WTC11 (cell line): ENCODE measurements at regions not wholly inside any gene's neighbourhood (a gene's known extent, or its start where the extent isn't known, plus 50 kb on each side); places are given as distances from the start of the nearest gene placed in this dataset.
"Not testable (repeated sequence)": the region's sequence is repeated elsewhere in the genome, so short reads cannot be mapped to it uniquely, and the experiment has no call there.

Experiments used
- ATAC-seq: fragments of 200-7000 bp; cut with Tn5 transposase; 2 replicates; pipeline ENCODE4 v1.10.0; 2021; ENCODE audit warnings: mild to moderate bottlenecking, moderate library complexity
- CTCF ChIA-PET: fragments of 300-600 bp; sonication (Branson Sonifier 250); formaldehyde crosslinking; loops from one replicate; lab custom pipeline; 2021; ENCODE audit warnings: antibody characterized with exemption; lab: Charles Lee
- POLR2A ChIA-PET: fragments of 350-600 bp; sonication (Branson Sonifier 250); formaldehyde crosslinking; loops from one replicate; lab custom pipeline; 2021; ENCODE audit warnings: antibody characterized with exemption; lab: Charles Lee
- DNase-seq: peaks from one replicate; pipeline ENCODE4 v3.0.0; 2021; ENCODE audit warnings: low spot score
- H3K27ac Mint-ChIP-seq: 2 replicates; pipeline ENCODE4 v1.8.0; 2021; ENCODE audit warnings: mixed read lengths
- H3K27me3 Mint-ChIP-seq: 2 replicates; pipeline ENCODE4 v1.8.0; 2021; ENCODE audit warnings: low read depth, mild to moderate bottlenecking, moderate library complexity, mixed read lengths
- H3K36me3 Mint-ChIP-seq: 2 replicates; pipeline ENCODE4 v1.8.0; 2021; ENCODE audit warnings: mixed read lengths
- H3K4me1 Mint-ChIP-seq: 2 replicates; pipeline ENCODE4 v1.8.0; 2022; ENCODE audit warnings: mixed read lengths
- H3K4me3 Mint-ChIP-seq: 2 replicates; pipeline ENCODE4 v1.8.0; 2021; ENCODE audit warnings: mild to moderate bottlenecking, moderate library complexity, mixed read lengths
- H3K9me3 Mint-ChIP-seq: 2 replicates; pipeline ENCODE4 v1.8.0; 2021; ENCODE audit warnings: mixed read lengths
- ATF1 ChIP-seq: sonication (generic); formaldehyde crosslinking; IDR thresholded peaks from 2 replicates; pipeline ENCODE4 v1.8.1; 2023; ENCODE audit warnings: mild to moderate bottlenecking, moderate library complexity, missing genetic modification reagents
- ETV6 ChIP-seq: sonication (generic); formaldehyde crosslinking; IDR thresholded peaks from 2 replicates; pipeline ENCODE4 v1.8.1; 2022; ENCODE audit warnings: mild to moderate bottlenecking, missing genetic modification reagents
- FOXP1 ChIP-seq: sonication (generic); formaldehyde crosslinking; IDR thresholded peaks from 2 replicates; pipeline ENCODE4 v1.8.0; 2022; ENCODE audit warnings: missing genetic modification reagents, mild to moderate bottlenecking, moderate library complexity, borderline replicate concordance
- MXD4 ChIP-seq: fragments of 250-450 bp; sonication (Bioruptor Pico); IDR thresholded peaks from 2 replicates; pipeline ENCODE4 v1.8.0; 2021; ENCODE audit warnings: mild to moderate bottlenecking, moderate library complexity, borderline replicate concordance
- NFYB ChIP-seq: sonication (generic); formaldehyde crosslinking; conservative IDR thresholded peaks from 2 replicates; pipeline ENCODE4 v1.8.0; 2022; ENCODE audit warnings: low read depth, missing genetic modification reagents
- NR2C2 ChIP-seq: sonication (generic); formaldehyde crosslinking; IDR thresholded peaks from 2 replicates; pipeline ENCODE4 v1.8.0; 2022; ENCODE audit warnings: mild to moderate bottlenecking, missing genetic modification reagents
- RELA ChIP-seq: sonication (generic); formaldehyde crosslinking; IDR thresholded peaks from 2 replicates; pipeline ENCODE4 v1.8.1; 2022; ENCODE audit warnings: missing genetic modification reagents, mild to moderate bottlenecking, borderline replicate concordance
- TF ChIP-seq, protein P1 (sequence below): sonication (generic); formaldehyde crosslinking; IDR thresholded peaks from 2 replicates; pipeline ENCODE4 v1.8.0; 2022; ENCODE audit warnings: mild to moderate bottlenecking, missing genetic modification reagents
- TF ChIP-seq, protein P2 (sequence below): fragments of 200-600 bp; IDR thresholded peaks from 2 replicates; pipeline ENCODE4 v1.8.0; 2022; ENCODE audit warnings: antibody characterized with exemption
- TF ChIP-seq, protein P3 (sequence below): sonication (generic); formaldehyde crosslinking; IDR thresholded peaks from 2 replicates; pipeline ENCODE4 v1.8.1; 2023; ENCODE audit warnings: mild to moderate bottlenecking, missing genetic modification reagents, borderline replicate concordance
- TF ChIP-seq, protein P4 (sequence below): sonication (generic); formaldehyde crosslinking; IDR thresholded peaks from 2 replicates; pipeline ENCODE4 v1.8.0; 2022; ENCODE audit warnings: mild to moderate bottlenecking, missing genetic modification reagents
- TF ChIP-seq, protein P5 (sequence below): sonication (generic); formaldehyde crosslinking; IDR thresholded peaks from 2 replicates; pipeline ENCODE4 v1.8.0; 2022; ENCODE audit warnings: missing genetic modification reagents
- TF ChIP-seq, protein P6 (sequence below): sonication (generic); formaldehyde crosslinking; IDR thresholded peaks from 2 replicates; pipeline ENCODE4 v1.8.0; 2022; ENCODE audit warnings: mild to moderate bottlenecking, missing genetic modification reagents

DNA sequence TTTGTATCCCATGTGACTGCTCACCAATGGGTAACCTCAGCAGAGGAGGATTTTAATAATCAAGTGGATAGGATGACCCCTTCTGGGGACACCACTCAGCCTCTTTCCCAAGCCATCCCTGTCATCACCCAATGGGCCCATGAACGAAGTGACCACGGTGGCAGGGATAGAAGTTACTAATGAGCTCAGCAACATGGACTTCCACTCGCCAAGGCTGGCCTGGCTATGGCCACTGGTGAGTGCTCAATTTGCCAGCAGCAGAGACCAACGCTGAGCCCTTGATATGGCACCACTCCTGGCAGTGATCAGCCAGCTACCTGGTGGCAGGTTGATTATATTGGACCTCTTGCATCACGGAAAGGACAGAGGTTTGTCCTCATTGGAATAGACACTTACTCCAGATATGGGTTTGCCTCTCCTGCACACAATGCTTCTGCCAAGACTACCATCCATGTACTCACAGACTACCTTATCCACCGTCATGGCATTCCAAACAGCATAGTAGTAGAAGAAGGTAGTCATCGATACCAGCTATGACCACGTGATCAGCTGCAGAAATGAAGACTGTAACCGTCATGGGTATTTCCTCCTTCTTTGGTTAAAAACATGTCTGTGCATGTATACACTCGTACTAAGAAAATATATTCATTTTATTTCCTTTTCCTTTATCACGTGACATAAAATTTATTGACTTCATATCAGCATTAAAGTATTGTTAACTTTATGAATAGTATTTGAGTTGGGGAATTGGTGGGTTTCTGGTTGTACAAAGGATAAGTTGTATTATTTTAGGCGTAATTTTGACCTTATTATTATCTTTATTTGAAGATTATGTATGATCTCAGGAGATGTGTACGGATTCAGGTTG lies 562.6 kb downstream of the PTPRU start:
- TF ChIP-seq NR2C2 (CRISPR knock-in tag) (no peak), ATF1 (CRISPR knock-in tag) (no peak)
- TF ChIP-seq, all 79 proteins: peak for 0
- ChIA-PET POLR2A (no interaction called here), CTCF (no interaction called here)
- no peak overlapping the region for H3K4me3 Mint-ChIP-seq
- DNase-seq: no peak
- peaks cover 9% of the 10 kb centered on the region for H3K36me3 Mint-ChIP-seq
- H3K4me1 Mint-ChIP-seq: no peaks in the 10 kb centered on the region
- peaks cover 31% of the 10 kb centered on the region for H3K9me3 Mint-ChIP-seq
- no peak for ATAC-seq
- no peaks in the 10 kb centered on the region for H3K27me3 Mint-ChIP-seq
- H3K27ac Mint-ChIP-seq: no peak overlapping the region

DNA sequence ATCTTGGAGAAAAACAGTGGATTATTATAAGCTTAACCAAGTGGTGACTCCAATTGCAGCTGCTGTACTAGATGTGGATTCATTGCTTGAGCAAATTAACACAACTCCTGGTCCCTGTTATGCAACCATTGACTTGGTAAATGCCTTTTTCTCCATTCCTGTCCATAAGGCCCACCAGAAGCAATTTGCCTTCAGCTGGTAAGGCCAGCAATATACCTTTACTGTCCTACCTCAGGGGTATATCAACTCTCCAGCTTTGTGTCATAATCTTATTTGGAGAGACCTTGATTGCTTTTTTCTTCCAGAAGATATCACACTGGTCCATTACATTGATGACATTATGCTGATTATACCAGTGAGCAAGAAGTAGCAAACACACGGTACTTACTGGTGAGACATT lies 560.8 kb downstream of the PTPRU start:
- H3K27ac Mint-ChIP-seq, H3K4me3 Mint-ChIP-seq, CTCF ChIA-PET, H3K36me3 Mint-ChIP-seq, H3K27me3 Mint-ChIP-seq, ATAC-seq, DNase-seq, POLR2A ChIA-PET, H3K4me1 Mint-ChIP-seq: not testable (repeated sequence)
- peaks cover 31% of the 10 kb centered on the region for H3K9me3 Mint-ChIP-seq

DNA sequence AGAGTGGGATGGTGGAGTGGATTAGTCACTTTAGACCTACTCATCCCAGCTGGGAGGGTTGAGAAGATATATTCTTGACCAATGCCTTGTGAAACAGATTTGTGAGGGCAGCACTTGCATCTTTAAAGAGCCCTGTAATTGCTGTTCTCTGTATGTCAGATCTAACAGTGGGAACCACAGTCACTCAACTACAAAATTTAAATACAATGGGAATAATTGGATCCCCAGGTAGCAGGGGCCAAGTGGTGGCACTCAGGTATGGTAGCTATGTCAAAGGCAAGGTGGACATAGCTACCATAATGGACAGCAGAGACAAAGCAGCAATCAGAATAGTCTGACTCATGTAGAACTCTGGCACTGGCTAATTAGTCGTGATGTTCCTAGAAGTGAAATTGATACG lies 559.6 kb downstream of the PTPRU start:
- DNase-seq, H3K36me3 Mint-ChIP-seq, H3K27me3 Mint-ChIP-seq, H3K27ac Mint-ChIP-seq, ATAC-seq, H3K4me3 Mint-ChIP-seq, H3K4me1 Mint-ChIP-seq, POLR2A ChIA-PET: not testable (repeated sequence)
- H3K9me3 Mint-ChIP-seq: peaks cover 31% of the 10 kb centered on the region
- CTCF ChIA-PET: interaction anchor here (1.2 kb wide), 1 partner anchor 316 kb away, joined by 3 read pairs; no protein-coding TSS in a partner anchor

DNA sequence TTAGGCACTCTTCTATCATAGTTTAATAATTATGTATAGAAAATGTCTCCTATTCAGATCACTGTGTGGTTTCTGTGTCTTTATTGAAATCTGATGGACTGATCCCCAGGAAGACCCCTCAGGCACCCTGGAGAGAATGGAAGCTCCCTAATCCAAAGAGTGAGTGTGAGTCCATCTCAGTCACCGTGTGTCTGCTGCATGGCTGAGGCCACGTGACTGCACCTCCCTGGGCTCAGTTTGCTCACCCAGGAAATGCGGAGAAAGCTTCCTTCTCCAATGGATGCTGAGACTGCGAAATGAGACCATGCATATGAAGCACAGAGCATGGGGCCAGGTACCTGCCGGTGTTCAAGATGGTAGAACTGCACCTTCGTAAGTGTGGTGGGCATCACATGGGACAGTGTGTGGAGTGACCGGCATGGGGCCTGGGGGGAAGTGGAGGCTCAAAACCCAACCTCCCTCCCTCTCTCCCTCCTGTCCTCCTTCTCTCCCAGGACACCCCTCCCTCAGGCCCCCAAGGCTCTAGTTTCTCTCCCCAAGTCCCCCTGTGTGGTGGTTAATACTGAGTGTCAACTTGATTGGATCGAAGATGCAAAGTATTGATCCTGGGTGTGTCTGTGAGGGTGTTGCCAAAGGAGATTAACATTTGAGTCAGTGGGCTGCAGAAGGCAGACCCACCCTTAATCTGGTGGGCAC lies 557.5 kb downstream of the PTPRU start:
- no peak overlapping the region for H3K4me3 Mint-ChIP-seq
- H3K27ac Mint-ChIP-seq: no peak overlapping the region
- H3K27me3 Mint-ChIP-seq: no peaks in the 10 kb centered on the region; the same call in 1 of the 2 replicates
- ATAC-seq: no peak
- peaks cover 9% of the 10 kb centered on the region for H3K36me3 Mint-ChIP-seq
- DNase-seq: no peak
- ChIA-PET POLR2A (no interaction called here), CTCF (interaction anchor here (0.6 to 1.7 kb wide), 37 partner anchors 8 to 587 kb away, joined by 3 to 37 read pairs (median 6); no protein-coding TSS in a partner anchor)
- H3K4me1 Mint-ChIP-seq: peaks cover 4% of the 10 kb centered on the region; the same call in 1 of the 2 replicates
- peaks cover 31% of the 10 kb centered on the region for H3K9me3 Mint-ChIP-seq
- TF ChIP-seq, protein P1, sequence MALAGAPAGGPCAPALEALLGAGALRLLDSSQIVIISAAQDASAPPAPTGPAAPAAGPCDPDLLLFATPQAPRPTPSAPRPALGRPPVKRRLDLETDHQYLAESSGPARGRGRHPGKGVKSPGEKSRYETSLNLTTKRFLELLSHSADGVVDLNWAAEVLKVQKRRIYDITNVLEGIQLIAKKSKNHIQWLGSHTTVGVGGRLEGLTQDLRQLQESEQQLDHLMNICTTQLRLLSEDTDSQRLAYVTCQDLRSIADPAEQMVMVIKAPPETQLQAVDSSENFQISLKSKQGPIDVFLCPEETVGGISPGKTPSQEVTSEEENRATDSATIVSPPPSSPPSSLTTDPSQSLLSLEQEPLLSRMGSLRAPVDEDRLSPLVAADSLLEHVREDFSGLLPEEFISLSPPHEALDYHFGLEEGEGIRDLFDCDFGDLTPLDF (CRISPR knock-in tag): no peak
- TF ChIP-seq, protein P2, sequence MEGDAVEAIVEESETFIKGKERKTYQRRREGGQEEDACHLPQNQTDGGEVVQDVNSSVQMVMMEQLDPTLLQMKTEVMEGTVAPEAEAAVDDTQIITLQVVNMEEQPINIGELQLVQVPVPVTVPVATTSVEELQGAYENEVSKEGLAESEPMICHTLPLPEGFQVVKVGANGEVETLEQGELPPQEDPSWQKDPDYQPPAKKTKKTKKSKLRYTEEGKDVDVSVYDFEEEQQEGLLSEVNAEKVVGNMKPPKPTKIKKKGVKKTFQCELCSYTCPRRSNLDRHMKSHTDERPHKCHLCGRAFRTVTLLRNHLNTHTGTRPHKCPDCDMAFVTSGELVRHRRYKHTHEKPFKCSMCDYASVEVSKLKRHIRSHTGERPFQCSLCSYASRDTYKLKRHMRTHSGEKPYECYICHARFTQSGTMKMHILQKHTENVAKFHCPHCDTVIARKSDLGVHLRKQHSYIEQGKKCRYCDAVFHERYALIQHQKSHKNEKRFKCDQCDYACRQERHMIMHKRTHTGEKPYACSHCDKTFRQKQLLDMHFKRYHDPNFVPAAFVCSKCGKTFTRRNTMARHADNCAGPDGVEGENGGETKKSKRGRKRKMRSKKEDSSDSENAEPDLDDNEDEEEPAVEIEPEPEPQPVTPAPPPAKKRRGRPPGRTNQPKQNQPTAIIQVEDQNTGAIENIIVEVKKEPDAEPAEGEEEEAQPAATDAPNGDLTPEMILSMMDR: no peak
- TF ChIP-seq RELA: no peak
- TF ChIP-seq, protein P3, sequence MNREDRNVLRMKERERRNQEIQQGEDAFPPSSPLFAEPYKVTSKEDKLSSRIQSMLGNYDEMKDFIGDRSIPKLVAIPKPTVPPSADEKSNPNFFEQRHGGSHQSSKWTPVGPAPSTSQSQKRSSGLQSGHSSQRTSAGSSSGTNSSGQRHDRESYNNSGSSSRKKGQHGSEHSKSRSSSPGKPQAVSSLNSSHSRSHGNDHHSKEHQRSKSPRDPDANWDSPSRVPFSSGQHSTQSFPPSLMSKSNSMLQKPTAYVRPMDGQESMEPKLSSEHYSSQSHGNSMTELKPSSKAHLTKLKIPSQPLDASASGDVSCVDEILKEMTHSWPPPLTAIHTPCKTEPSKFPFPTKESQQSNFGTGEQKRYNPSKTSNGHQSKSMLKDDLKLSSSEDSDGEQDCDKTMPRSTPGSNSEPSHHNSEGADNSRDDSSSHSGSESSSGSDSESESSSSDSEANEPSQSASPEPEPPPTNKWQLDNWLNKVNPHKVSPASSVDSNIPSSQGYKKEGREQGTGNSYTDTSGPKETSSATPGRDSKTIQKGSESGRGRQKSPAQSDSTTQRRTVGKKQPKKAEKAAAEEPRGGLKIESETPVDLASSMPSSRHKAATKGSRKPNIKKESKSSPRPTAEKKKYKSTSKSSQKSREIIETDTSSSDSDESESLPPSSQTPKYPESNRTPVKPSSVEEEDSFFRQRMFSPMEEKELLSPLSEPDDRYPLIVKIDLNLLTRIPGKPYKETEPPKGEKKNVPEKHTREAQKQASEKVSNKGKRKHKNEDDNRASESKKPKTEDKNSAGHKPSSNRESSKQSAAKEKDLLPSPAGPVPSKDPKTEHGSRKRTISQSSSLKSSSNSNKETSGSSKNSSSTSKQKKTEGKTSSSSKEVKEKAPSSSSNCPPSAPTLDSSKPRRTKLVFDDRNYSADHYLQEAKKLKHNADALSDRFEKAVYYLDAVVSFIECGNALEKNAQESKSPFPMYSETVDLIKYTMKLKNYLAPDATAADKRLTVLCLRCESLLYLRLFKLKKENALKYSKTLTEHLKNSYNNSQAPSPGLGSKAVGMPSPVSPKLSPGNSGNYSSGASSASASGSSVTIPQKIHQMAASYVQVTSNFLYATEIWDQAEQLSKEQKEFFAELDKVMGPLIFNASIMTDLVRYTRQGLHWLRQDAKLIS: no peak
- no peak for TF ChIP-seq ETV6 (CRISPR knock-in tag)
- TF ChIP-seq FOXP1: no peak
- TF ChIP-seq NFYB: no peak
- TF ChIP-seq, protein P4, sequence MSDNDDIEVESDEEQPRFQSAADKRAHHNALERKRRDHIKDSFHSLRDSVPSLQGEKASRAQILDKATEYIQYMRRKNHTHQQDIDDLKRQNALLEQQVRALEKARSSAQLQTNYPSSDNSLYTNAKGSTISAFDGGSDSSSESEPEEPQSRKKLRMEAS (CRISPR knock-in tag): 0 out of 2 replicates have a peak, but pooled peaks have one; percentile 15
- TF ChIP-seq, protein P5, sequence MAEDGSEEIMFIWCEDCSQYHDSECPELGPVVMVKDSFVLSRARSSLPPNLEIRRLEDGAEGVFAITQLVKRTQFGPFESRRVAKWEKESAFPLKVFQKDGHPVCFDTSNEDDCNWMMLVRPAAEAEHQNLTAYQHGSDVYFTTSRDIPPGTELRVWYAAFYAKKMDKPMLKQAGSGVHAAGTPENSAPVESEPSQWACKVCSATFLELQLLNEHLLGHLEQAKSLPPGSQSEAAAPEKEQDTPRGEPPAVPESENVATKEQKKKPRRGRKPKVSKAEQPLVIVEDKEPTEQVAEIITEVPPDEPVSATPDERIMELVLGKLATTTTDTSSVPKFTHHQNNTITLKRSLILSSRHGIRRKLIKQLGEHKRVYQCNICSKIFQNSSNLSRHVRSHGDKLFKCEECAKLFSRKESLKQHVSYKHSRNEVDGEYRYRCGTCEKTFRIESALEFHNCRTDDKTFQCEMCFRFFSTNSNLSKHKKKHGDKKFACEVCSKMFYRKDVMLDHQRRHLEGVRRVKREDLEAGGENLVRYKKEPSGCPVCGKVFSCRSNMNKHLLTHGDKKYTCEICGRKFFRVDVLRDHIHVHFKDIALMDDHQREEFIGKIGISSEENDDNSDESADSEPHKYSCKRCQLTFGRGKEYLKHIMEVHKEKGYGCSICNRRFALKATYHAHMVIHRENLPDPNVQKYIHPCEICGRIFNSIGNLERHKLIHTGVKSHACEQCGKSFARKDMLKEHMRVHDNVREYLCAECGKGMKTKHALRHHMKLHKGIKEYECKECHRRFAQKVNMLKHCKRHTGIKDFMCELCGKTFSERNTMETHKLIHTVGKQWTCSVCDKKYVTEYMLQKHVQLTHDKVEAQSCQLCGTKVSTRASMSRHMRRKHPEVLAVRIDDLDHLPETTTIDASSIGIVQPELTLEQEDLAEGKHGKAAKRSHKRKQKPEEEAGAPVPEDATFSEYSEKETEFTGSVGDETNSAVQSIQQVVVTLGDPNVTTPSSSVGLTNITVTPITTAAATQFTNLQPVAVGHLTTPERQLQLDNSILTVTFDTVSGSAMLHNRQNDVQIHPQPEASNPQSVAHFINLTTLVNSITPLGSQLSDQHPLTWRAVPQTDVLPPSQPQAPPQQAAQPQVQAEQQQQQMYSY (CRISPR knock-in tag): no peak
- no peak for TF ChIP-seq MXD4 (CRISPR knock-in tag)
- TF ChIP-seq, protein P6, sequence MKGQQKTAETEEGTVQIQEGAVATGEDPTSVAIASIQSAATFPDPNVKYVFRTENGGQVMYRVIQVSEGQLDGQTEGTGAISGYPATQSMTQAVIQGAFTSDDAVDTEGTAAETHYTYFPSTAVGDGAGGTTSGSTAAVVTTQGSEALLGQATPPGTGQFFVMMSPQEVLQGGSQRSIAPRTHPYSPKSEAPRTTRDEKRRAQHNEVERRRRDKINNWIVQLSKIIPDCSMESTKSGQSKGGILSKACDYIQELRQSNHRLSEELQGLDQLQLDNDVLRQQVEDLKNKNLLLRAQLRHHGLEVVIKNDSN (CRISPR knock-in tag): peak; percentile 28; the same call in 1 of the 2 replicates
